Iris pigment epithelial cell (primary cell): ENCODE measurements at regions not wholly inside any gene's neighbourhood (a gene's known extent, or its start where the extent isn't known, plus 50 kb on each side); places are given as distances from the start of the nearest gene placed in this dataset.
"Not testable (repeated sequence)": the region's sequence is repeated elsewhere in the genome, so short reads cannot be mapped to it uniquely, and the experiment has no call there.

Experiments
- DNase-seq: peaks from one replicate; pipeline ENCODE4 v3.0.0-alpha.2; 2011; ENCODE audit warnings: low read depth

GRCh38 chr3:191646242-191646641 is 185.3 kb downstream of the PYDC2 start:
- DNase-seq: no peak

- no peak for DNase-seq
Measured at GRCh38 chr3:191648787-191649186, 187.8 kb downstream of the PYDC2 start.

GRCh38 chr3:191649626-191650025 is 188.7 kb downstream of the PYDC2 start:
- no peak for DNase-seq

DNA sequence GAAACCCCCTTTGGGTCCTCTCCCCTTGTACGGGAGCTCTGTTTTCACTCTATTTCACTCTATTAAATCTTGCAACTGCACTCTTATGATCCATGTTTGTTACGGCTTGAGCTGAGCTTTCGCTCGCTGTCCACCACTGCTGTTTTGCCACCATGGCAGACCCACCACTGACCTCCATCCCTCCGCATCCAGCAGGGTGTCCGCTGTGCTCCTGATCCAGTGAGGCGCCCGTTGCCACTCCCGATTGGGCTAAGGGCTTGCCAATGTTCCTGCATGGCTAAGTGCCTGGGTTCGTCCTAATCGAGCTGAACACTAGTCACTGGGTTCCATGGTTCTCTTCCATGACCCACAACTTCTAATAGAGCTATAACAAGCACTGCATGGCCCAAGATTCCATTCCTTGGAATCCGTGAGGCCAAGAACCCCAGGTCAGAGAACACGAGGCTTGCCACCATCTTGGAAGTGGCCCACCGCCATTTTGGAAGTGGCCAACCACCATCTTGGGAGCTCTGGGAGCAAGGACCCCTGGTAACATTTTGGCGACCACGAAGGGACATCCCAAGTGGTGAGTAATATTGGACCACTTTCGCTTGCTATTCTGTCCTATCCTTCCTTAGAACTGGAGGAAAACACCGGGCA is 197.9 kb downstream of the PYDC2 start:
- not testable (repeated sequence) for DNase-seq

DNA sequence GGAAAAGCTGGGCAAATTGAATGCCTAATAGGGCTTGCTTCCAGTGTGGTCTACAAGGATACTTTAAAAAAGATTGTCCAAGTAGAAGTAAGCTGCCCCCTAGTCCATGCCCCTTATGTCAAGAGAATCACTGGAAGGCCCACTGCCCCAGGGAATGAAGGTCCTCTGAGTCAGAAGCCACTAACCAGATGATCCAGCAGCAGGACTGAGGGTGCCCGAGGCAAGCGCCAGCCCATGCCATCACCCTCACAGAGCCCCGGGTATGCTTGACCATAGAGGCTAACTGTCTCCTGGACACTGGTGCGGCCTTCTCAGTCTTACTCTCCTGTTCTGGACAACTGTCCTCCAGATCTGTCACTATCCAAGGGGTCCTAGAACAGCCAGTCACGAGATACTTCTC is 201.2 kb downstream of the PYDC2 start:
- not testable (repeated sequence) for DNase-seq

DNA sequence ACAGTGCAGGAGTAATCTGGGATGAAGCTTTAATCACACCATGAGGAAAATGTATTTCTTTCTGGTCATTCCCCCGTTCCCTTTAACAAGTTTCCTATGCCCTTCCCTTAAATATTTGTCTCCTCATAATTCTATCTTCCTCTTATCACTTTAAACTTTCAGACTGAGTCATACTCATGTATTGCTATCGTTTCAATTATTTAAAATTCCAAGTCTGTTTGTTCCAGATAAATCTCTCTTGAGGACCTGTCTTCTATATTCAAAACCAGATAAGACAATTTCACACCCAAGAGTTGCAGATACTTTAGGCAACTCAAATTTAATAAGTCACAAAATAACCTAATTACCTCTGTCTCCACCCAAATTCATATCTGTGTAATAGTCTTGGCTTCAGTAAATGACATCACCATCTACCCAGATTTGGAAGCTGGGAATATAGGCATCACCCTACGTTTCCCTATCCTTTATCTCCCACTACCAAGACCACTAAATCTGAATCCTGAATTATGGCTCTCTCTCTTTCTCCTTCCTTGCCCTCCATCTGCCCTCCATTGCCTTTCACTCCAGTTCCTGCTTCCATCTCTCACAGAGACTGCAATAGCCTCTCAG is 220.1 kb downstream of the PYDC2 start:
- no peak for DNase-seq

DNA sequence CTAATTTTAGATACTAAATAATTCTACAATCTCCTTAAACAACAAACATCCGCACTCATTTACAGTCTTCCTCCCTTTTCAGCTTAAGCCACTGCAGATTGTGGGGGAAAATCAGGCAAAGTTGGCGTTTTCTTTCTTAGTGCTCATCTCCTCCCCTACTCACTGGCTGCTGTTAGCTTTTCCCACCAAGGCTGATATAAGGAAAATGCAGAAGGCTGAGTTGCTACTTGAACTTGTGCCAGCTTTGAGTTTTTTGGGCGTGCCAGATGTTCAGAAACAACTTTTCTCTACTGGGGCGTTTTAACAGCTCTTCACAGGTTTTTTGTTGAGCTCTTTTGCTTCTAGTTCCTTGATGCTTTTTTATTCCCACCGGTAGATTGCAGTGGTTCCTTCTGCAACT is 222.0 kb downstream of the PYDC2 start:
- no peak for DNase-seq

DNA sequence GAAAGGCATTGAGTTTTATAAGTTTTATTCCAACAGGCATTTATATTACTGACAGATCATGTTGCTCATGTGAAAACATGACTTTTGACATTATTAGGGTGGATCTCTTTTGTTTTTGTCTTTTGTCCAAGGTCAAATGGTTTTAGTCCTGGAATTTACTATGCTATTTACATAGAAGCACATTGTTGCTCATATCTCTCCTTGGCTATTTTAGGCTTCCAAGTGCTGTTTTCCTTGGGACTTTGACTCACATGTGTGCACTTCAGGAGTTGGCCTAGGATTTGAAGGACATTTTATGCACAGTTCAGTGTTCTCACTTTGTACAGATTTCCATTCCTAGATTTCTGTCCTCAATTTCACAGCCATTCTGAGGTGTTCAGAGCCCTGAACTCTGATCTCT is 225.7 kb downstream of the PYDC2 start:
- no peak for DNase-seq

DNA sequence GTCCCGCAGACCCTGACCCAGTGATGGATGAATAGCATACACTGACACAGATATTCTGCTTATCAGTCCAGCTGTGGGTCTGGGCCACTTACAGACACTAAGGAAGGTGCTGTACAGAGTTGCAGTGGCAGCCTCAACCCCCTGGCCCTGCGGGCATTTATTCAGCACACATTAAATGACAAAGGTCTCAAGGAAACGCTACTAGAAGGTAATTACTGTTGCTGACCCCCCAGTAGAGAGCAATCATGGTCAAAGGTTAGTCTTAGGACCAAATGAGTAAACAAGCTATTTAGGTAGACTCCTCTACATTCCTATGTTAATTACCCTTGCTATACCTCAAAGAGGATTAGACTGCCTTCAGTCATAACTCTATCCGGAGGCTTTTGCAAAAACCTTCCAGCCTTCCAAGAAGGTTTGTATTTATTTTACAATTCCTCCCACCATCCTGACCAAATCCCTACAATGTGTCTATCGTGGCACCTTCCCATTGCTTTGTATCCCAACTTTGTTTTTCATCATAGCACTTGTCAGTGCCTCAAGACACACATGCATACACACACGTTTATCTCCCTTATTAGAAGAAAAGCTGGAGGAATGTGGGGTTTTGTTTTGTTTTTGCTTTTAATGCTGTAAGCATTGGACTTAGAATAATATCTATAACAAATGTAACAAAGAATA is 227.9 kb downstream of the PYDC2 start:
- no peak for DNase-seq

- not testable (repeated sequence) for DNase-seq
Measured at GRCh38 chr3:191691184-191691583, 230.2 kb downstream of the PYDC2 start.

GRCh38 chr3:191695131-191695814 is 234.3 kb downstream of the PYDC2 start:
- no peak for DNase-seq

- DNase-seq: no peak
Measured at GRCh38 chr3:191695815-191696153, 234.8 kb downstream of the PYDC2 start.

GRCh38 chr3:191696348-191696747 is 235.4 kb downstream of the PYDC2 start:
- DNase-seq: no peak

DNA sequence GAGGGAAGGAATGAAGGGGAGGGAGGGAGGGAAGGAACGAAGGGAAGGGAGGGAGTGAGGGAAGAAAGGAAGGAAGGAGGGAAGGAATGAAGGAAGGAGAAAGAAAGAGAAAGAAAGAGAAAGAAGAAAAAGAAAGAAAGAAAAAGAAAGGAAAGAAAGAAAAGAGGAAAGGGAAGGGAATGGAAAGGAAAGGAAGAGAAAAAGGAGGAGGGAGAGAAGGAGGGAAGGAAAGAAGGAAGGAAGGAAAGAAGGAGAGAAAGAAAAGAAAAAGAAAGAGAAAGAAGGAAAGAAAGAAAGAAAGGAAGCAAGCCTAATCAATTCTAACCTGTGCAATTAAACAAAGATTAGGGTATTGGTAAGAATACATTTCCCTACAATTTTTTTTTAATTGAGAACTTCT is 238.6 kb downstream of the PYDC2 start:
- DNase-seq: no peak

- no peak for DNase-seq
Measured at GRCh38 chr3:191702121-191702520, 241.2 kb downstream of the PYDC2 start.

DNA sequence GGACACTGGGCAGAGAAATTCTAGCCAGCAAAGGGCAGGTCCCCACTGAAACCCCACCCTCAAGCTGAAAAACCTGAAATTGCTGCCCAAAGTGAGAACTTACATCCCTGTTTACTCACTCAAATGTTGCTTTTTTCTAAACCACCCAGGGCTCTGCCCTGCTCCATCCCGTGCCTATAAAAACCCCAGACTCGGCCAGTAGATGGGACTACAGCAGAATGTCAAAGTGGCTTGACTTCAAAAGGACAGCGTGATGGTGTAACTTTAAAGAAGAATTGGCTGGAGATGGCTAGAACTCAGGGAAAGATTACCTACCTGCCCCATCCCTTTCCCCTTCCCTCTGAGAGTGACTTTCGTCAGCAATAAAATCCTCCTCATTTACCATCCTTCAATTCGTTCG is 246.9 kb downstream of the PYDC2 start:
- DNase-seq: no peak

DNA sequence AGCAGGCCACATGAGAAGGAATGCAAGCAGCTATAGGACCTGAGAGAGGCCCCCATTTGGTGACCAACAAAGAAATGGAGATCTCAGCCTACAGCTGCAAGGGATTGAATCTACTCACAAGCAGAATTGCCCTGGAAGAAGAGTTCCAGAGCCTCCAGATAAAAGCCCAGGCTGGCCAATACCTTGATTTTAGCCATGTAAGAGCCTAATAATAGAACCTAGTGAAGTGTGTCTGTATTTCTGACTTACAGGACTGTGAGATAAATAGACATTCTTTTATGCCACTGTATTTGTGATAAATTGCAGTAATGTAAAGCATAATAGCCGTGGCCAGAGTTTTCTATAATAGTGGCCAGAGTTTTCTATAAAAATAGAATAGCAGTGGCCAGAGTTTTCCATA is 254.6 kb downstream of the PYDC2 start:
- DNase-seq: no peak

- no peak for DNase-seq
Measured at GRCh38 chr3:191721390-191721861, 260.5 kb downstream of the PYDC2 start.

GRCh38 chr3:191721990-191722389 is 261.0 kb downstream of the PYDC2 start:
- no peak for DNase-seq

GRCh38 chr3:191727338-191727737 is 266.4 kb downstream of the PYDC2 start:
- DNase-seq: no peak

DNA sequence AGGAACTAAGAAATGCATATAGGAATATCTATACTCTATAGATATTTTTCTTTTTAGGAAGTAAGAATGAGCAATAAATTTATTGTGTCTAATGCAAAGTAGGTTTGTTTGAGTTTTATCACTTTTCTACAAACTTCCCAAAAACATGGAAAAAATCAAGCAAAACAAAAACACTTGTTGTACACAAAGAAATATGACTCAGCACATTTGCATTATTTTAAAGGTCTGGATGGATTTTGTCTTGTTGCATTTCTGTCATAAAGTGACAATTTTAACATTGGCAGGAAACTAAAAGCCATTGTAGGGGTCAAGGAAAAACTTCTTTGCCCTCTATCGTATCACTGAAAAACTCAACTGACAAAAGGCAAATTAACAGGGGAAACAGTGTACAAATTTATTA is 267.2 kb downstream of the PYDC2 start:
- no peak for DNase-seq

GRCh38 chr3:191737742-191738141 is 276.8 kb downstream of the PYDC2 start:
- no peak for DNase-seq

DNA sequence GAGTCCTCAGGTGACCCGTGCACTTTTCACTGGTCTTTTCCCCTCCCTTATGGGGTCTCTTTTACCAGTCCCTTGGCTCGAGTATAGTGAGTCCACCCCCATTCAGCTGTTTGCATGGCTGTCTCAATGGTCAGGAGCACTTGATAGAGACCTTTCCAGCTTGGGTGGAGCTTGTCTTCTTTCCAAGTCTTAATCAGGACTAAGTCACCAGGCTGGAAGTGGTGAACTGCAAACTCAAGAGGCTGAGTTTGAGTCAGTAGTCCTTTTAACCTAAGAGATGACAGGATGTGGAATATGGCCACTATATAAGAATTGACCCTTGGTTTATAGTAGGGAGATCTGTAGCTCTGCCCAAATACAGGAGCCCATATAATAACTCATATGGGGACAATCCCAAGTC is 279.7 kb downstream of the PYDC2 start:
- no peak for DNase-seq
